ENCODE measurements at regions not wholly inside any gene's neighbourhood (a gene's known extent, or its start where the extent isn't known, plus 50 kb on each side); places are given as distances from the start of the nearest gene placed in this dataset.

- TF ChIP-seq EZH2phosphoT487 (IDR thresholded peaks at IDR 0.05; ENCODE audit: insufficient read depth, low read depth) = no peak
- TF ChIP-seq EZH2 (IDR thresholded peaks at IDR 0.05; ENCODE audit: insufficient read depth, poor library complexity, severe bottlenecking) = no peak
These were observed 610.2 kb upstream of the NOX3 start for GRCh38 chr6:156065849-156066248.

All from GM23248 (cell line).